Activated CD8-positive, alpha-beta memory T cell treated with anti-CD3 and anti-CD28 coated beads, Interleukin-2, amount 50 U/mL, for 24 hours (primary cell): ENCODE measurements at regions not wholly inside any gene's neighbourhood (a gene's known extent, or its start where the extent isn't known, plus 50 kb on each side); places are given as distances from the start of the nearest gene placed in this dataset.

ENCODE experiments used
- DNase-seq: peaks from one replicate; pipeline ENCODE4 v3.0.0-alpha.2; 2020; ENCODE audit errors: extremely low read depth

GRCh38 chr20:9919271-9920014 lies 80.6 kb upstream of the PAK5 start:
- DNase-seq, result no peak

GRCh38 chr20:9918348-9918747 lies 79.5 kb upstream of the PAK5 start:
- no peak for DNase-seq

GRCh38 chr20:9916761-9917160 lies 77.9 kb upstream of the PAK5 start:
- DNase-seq, result no peak

GRCh38 chr20:9912858-9913434 lies 74.1 kb upstream of the PAK5 start:
- DNase-seq, result no peak

GRCh38 chr20:9912290-9912689 lies 73.4 kb upstream of the PAK5 start:
- DNase-seq, result no peak

- DNase-seq, result no peak
Observed at GRCh38 chr20:9911519-9911918, 72.6 kb upstream of the PAK5 start.

- DNase-seq, result no peak
Observed at GRCh38 chr20:9909167-9909566, 70.3 kb upstream of the PAK5 start.

GRCh38 chr20:9903048-9903655 lies 64.3 kb upstream of the PAK5 start:
- DNase-seq, result no peak

GRCh38 chr20:9889270-9889981 lies 50.5 kb upstream of the PAK5 start:
- no peak for DNase-seq
